Fibroblast of the aortic adventitia (primary cell): ENCODE measurements at regions not wholly inside any gene's neighbourhood (a gene's known extent, or its start where the extent isn't known, plus 50 kb on each side); places are given as distances from the start of the nearest gene placed in this dataset.

ENCODE experiments used
- DNase-seq: peaks from one replicate; pipeline ENCODE4 v3.0.0-alpha.2; 2010; ENCODE audit warnings: low read depth
- H3K4me3 ChIP-seq: 2 replicates; pipeline ENCODE4 v1.5.1; 2011; ENCODE audit warnings: low read depth, mild to moderate bottlenecking, control low read depth, low read length, moderate library complexity
- CTCF ChIP-seq: IDR thresholded peaks from 2 replicates; pipeline ENCODE4 v1.5.1; 2011; ENCODE audit warnings: mild to moderate bottlenecking, low read length, control low read depth, inconsistent platforms; ENCODE audit not compliant: insufficient read depth

GRCh38 chr12:13798162-13798561, 183.2 kb downstream of the GRIN2B start:
- H3K4me3 ChIP-seq, result no peak overlapping the region
- TF ChIP-seq CTCF, result no peak
- no peak for DNase-seq

GRCh38 chr12:13794706-13795105, 186.7 kb downstream of the GRIN2B start:
- no peak overlapping the region for H3K4me3 ChIP-seq
- no peak for TF ChIP-seq CTCF
- no peak for DNase-seq

- no peak overlapping the region for H3K4me3 ChIP-seq
- no peak for TF ChIP-seq CTCF
Measured at GRCh38 chr12:13790317-13790716, 191.1 kb downstream of the GRIN2B start.

DNA sequence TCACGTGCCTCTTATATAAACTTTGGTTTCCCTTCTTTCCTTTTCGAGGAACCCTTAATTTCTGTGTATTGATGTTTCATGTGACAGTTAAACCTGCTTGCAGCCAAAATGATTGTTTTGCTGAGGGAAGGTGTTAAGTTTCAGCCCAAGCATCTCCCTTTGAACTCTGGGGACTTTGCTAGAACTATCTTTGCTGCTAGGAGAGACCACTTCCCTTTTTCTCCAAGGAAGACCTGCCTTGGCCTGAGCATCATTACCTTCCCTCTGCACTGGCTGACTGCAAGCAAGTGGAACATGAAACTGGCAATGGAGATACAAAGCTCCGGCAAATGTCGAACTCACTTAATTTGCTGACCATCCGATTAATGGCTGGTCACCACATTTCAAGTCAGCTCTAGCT, 192.8 kb downstream of the GRIN2B start:
- no peak for DNase-seq
- no peak for TF ChIP-seq CTCF
- no peak overlapping the region for H3K4me3 ChIP-seq

More at GRCh38 chr12:13790317-13790716, 191.1 kb downstream of the GRIN2B start:
- DNase-seq, result no peak

DNA sequence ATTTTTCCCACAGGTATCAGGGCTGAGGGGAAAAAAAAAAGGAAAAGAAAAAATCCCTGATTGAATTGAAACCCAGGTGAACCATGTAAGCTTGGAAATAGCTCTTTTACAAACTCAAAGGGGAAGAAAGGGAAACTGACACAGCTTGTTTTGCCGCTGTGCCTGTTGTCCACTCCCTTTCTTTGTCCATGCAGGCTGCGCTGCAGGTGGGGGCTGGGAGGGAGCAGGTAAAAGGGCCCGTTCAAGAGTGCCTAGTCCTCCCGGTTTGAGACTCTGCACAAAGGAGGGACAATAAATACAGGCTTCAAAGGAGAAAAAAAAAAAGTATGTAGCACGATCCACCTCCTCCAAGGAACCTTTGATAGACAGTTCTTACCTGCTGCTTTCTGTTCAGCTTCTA, 194.8 kb downstream of the GRIN2B start:
- DNase-seq, result no peak
- TF ChIP-seq CTCF, result no peak
- H3K4me3 ChIP-seq, result no peak overlapping the region

DNA sequence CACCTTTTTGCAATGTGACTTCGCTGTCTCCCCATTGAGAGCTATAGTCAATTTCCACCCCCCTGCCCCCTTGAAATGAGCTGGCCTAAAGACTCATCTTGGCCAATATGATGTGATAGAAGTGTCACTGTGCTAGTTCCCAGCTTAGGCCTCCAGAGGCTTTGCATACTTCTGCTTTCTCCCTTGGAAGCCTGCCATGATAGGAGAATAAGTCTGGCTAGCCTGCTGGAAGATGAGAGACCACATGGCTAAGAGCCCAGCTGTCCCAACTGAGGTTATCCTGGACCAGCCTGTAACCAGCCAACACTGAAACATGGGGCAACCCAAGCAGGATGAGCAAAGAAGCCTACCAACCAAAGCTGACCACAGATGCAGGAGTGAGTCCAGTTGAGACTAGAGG, 196.9 kb downstream of the GRIN2B start:
- H3K4me3 ChIP-seq, result no peak overlapping the region
- no peak for DNase-seq
- TF ChIP-seq CTCF, result no peak

DNA sequence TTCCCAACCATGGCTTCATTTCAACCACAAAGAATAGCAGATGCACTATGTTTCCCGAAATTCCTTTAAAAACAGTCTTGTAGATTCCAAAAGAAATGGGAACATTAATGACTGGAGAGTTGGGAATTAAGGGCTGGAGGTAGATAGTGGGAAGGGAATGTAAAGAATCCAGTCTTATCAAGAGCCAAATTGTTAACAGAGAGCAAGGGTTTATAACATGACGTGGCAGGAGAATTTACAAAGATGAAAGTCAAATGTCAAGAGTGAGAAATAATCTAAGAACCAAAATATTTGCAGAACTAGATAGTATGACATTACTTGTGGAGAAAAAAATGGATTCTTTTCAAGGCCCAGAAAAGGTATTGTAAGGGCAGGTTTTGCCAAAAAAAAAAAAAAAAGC, 200.9 kb downstream of the GRIN2B start:
- peak; percentile 32 for DNase-seq
- TF ChIP-seq CTCF, result no peak
- H3K4me3 ChIP-seq, result no peak overlapping the region
